H1 (cell line): ENCODE measurements at regions not wholly inside any gene's neighbourhood (a gene's known extent, or its start where the extent isn't known, plus 50 kb on each side); places are given as distances from the start of the nearest gene placed in this dataset.

Source experiments
- ATF2 ChIP-seq: IDR thresholded peaks from 2 replicates; pipeline ENCODE4 v1.6.1; 2012; ENCODE audit warnings: low read length, inconsistent platforms
- CBX8 ChIP-seq: fragments of 300-800, 300-1000 bp; sonication (generic); IDR thresholded peaks from 2 replicates; pipeline ENCODE4 v1.7.1; 2016; ENCODE audit warnings: low read depth, low read length, borderline replicate concordance
- RBBP5 ChIP-seq: IDR thresholded peaks from 2 replicates; pipeline ENCODE4 v1.7.1; 2012; ENCODE audit warnings: low read depth, mild to moderate bottlenecking, inconsistent platforms, low read length, moderate library complexity, borderline replicate concordance

- no peak for TF ChIP-seq RBBP5
- TF ChIP-seq CBX8: no peak
- no peak for TF ChIP-seq ATF2
Observed at GRCh38 chr1:88350648-88351047, 333.4 kb upstream of the PKN2 start (continued).
